Smooth muscle cell (in vitro differentiated cells): ENCODE measurements at regions not wholly inside any gene's neighbourhood (a gene's known extent, or its start where the extent isn't known, plus 50 kb on each side); places are given as distances from the start of the nearest gene placed in this dataset.
A peak's percentile ranks its signal among the peaks of the same experiment; 100 is the strongest.

Experiments
- DNase-seq: peaks from one replicate; lab custom pipeline; 2025; ENCODE audit not compliant: unreplicated experiment; lab: John Stamatoyannopoulos, UW
- H2AFZ ChIP-seq: fragments of 200-600 bp; sonication (generic); 2 replicates; pipeline ENCODE4 v1.6.0; 2016; ENCODE audit warnings: antibody characterized with exemption, low read depth, mild to moderate bottlenecking
- H3F3A ChIP-seq: fragments of 200-600 bp; sonication (generic); 2 replicates; pipeline ENCODE4 v1.6.0; 2017; ENCODE audit warnings: antibody characterized with exemption, low read depth
- H3K27ac ChIP-seq: fragments of 200-600 bp; sonication (generic); 2 replicates; pipeline ENCODE4 v1.5.1; 2016; ENCODE audit warnings: low read depth, mild to moderate bottlenecking
- H3K27me3 ChIP-seq: fragments of 200-600 bp; sonication (generic); 2 replicates; pipeline ENCODE4 v1.6.1; 2016; ENCODE audit warnings: low read depth, mild to moderate bottlenecking
- H3K36me3 ChIP-seq: fragments of 200-600 bp; sonication (generic); 2 replicates; pipeline ENCODE4 v1.5.1; 2016; ENCODE audit warnings: low read depth
- H3K4me1 ChIP-seq: fragments of 200-600 bp; sonication (generic); 2 replicates; pipeline ENCODE4 v1.5.1; 2016; ENCODE audit warnings: low read depth
- H3K4me2 ChIP-seq: fragments of 200-600 bp; sonication (generic); 2 replicates; pipeline ENCODE4 v1.6.0; 2016; ENCODE audit warnings: mild to moderate bottlenecking
- H3K4me3 ChIP-seq: fragments of 200-600 bp; sonication (generic); 2 replicates; pipeline ENCODE4 v1.5.1; 2016; ENCODE audit warnings: mild to moderate bottlenecking
- H3K79me2 ChIP-seq: fragments of 200-600 bp; sonication (generic); 2 replicates; pipeline ENCODE4 v1.6.0; 2016; ENCODE audit warnings: low read depth, mild to moderate bottlenecking
- H3K9ac ChIP-seq: fragments of 200-600 bp; sonication (generic); 2 replicates; pipeline ENCODE4 v1.6.0; 2016; ENCODE audit warnings: low read depth
- H3K9me3 ChIP-seq: fragments of 200-600 bp; sonication (generic); replicated peaks from 2 replicates; pipeline ENCODE4 v1.5.1; 2016; ENCODE audit warnings: low read depth
- H4K20me1 ChIP-seq: fragments of 200-600 bp; sonication (generic); 2 replicates; pipeline ENCODE4 v1.6.0; 2016; ENCODE audit warnings: low read depth
- WGBS: methylation state at CpG from one replicate; pipeline ENCODE4 v1.1.7; 2016; ENCODE audit warnings: low lambda C conversion rate; 5-methylcytosine and 5-hydroxymethylcytosine counted together
- TF ChIP-seq, protein P1 (sequence below): fragments of 200-600 bp; sonication (generic); IDR thresholded peaks from 2 replicates; pipeline ENCODE4 v1.5.1; 2017; ENCODE audit warnings: borderline replicate concordance, mild to moderate bottlenecking, antibody characterized with exemption; ENCODE audit not compliant: insufficient read depth, poor library complexity, severe bottlenecking

DNA sequence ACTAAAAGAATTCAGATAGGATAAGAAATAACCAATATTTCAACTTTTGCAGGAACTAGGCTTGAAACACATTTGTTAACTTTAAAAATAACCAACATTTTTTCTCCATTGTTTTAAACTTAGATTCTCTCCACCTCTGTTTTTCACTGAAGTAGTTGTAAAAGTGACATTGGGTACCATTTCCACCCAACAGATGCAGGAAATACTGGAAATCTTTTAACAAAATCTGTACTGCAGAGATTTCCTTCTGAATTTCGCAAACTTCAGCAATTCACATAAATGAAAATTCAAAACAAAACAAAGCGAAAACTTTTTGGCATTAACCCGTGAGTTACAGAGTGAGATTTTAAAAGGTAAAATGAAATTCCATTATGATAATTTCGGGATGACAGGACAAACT, 731.7 kb downstream of the RFPL4B start:
- Histone ChIP-seq H3K4me2 (no peak overlapping the region), H3K36me3 (no peaks in the 10 kb centered on the region), H3K27ac (no peak overlapping the region), H3K9me3 (no peaks in the 10 kb centered on the region), H3K4me1 (peaks cover 8% of the 10 kb centered on the region), H3K27me3 (no peaks in the 10 kb centered on the region), H3F3A (peaks cover 3% of the 10 kb centered on the region), H3K9ac (no peak overlapping the region), H4K20me1 (no peaks in the 10 kb centered on the region), H2AFZ (no peak overlapping the region), H3K4me3 (no peak overlapping the region), H3K79me2 (no peaks in the 10 kb centered on the region)
- WGBS = 94% methylated on average over 4 of the region's 4 CpGs
- no peak for DNase-seq
- TF ChIP-seq, protein P1, sequence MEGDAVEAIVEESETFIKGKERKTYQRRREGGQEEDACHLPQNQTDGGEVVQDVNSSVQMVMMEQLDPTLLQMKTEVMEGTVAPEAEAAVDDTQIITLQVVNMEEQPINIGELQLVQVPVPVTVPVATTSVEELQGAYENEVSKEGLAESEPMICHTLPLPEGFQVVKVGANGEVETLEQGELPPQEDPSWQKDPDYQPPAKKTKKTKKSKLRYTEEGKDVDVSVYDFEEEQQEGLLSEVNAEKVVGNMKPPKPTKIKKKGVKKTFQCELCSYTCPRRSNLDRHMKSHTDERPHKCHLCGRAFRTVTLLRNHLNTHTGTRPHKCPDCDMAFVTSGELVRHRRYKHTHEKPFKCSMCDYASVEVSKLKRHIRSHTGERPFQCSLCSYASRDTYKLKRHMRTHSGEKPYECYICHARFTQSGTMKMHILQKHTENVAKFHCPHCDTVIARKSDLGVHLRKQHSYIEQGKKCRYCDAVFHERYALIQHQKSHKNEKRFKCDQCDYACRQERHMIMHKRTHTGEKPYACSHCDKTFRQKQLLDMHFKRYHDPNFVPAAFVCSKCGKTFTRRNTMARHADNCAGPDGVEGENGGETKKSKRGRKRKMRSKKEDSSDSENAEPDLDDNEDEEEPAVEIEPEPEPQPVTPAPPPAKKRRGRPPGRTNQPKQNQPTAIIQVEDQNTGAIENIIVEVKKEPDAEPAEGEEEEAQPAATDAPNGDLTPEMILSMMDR = no peak

- Histone ChIP-seq H3K4me2 (peak overlapping the region; percentile 57), H3K27me3 (no peaks in the 10 kb centered on the region), H3K9ac (no peak overlapping the region), H3K79me2 (no peaks in the 10 kb centered on the region), H3K4me1 (peaks cover 4% of the 10 kb centered on the region), H3K9me3 (no peaks in the 10 kb centered on the region), H3K4me3 (no peak overlapping the region), H3K36me3 (no peaks in the 10 kb centered on the region), H3K27ac (no peak overlapping the region), H3F3A (peaks cover 3% of the 10 kb centered on the region), H2AFZ (peak overlapping the region; percentile 46), H4K20me1 (no peaks in the 10 kb centered on the region)
- TF ChIP-seq, protein P1 = no peak
- 14% methylated on average over 3 of the region's 3 CpGs for WGBS
- DNase-seq = no peak
Observed at GRCh38 chr6:113082745-113083144, 735.6 kb downstream of the RFPL4B start.

GRCh38 chr6:113083947-113084346, 736.8 kb downstream of the RFPL4B start:
- WGBS = 89% methylated on average over 3 of the region's 3 CpGs
- Histone ChIP-seq H3K27me3 (no peaks in the 10 kb centered on the region), H3K27ac (no peak overlapping the region), H3K4me1 (peaks cover 4% of the 10 kb centered on the region), H3K9ac (no peak overlapping the region), H2AFZ (no peak overlapping the region), H3K4me3 (no peak overlapping the region), H4K20me1 (no peaks in the 10 kb centered on the region), H3F3A (peaks cover 3% of the 10 kb centered on the region), H3K4me2 (no peak overlapping the region), H3K79me2 (no peaks in the 10 kb centered on the region), H3K36me3 (no peaks in the 10 kb centered on the region), H3K9me3 (no peaks in the 10 kb centered on the region)
- no peak for DNase-seq
- TF ChIP-seq, protein P1 = no peak

DNA sequence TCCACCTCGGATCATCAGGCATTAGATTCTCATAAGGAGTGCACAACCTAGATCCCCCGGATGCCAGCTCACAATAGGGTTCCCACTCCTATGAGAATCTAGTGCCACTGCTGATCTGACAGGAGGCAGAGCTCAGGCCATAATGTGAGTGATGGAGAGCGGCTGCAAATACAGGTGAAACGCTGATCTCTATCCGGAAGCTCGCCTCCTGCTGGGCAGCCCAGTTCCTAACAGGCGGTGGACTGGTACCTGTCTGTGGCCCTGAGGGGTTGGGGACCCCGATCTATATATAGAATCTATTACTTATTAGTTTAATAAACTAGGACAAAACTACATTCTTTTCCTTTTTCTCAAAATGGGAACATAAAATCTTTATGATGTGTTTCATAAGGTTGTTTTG, 741.9 kb downstream of the RFPL4B start:
- TF ChIP-seq, protein P1 = no peak
- no peaks in the 10 kb centered on the region for H3K4me1 ChIP-seq
- peak overlapping the region; percentile 50 for H2AFZ ChIP-seq
- no peaks in the 10 kb centered on the region for H3K9me3 ChIP-seq
- H3K36me3 ChIP-seq = no peaks in the 10 kb centered on the region
- H3K27ac ChIP-seq = no peak overlapping the region
- WGBS = 83% methylated on average over 8 of the region's 8 CpGs
- H3K4me3 ChIP-seq = no peak overlapping the region
- H3K4me2 ChIP-seq = no peak overlapping the region
- no peaks in the 10 kb centered on the region for H3K79me2 ChIP-seq
- H3K27me3 ChIP-seq = no peaks in the 10 kb centered on the region
- H4K20me1 ChIP-seq = no peaks in the 10 kb centered on the region
- H3K9ac ChIP-seq = no peak overlapping the region
- no peak for DNase-seq
- H3F3A ChIP-seq = no peaks in the 10 kb centered on the region
